ENCODE measurements at regions not wholly inside any gene's neighbourhood (a gene's known extent, or its start where the extent isn't known, plus 50 kb on each side); places are given as distances from the start of the nearest gene placed in this dataset.
"Not testable (repeated sequence)": the region's sequence is repeated elsewhere in the genome, so short reads cannot be mapped to it uniquely, and the experiment has no call there.

- DNase-seq (ENCODE audit: low read depth in 2 of 3, low spot score in 2 of 3), result no peak
These were observed 1611.4 kb upstream of the FLRT2 start for GRCh38 chr14:83918546-83918945.

- DNase-seq (ENCODE audit: low read depth in 2 of 3, low spot score in 2 of 3), result not testable (repeated sequence)
These were observed 1610.3 kb upstream of the FLRT2 start for GRCh38 chr14:83919675-83920074.

- no peak for DNase-seq (ENCODE audit: low read depth in 2 of 3, low spot score in 2 of 3)
These were observed 1606.1 kb upstream of the FLRT2 start for GRCh38 chr14:83923842-83924241.

GRCh38 chr14:83924259-83924658 is 1605.7 kb upstream of the FLRT2 start:
- DNase-seq (ENCODE audit: low read depth in 2 of 3, low spot score in 2 of 3), result no peak

- DNase-seq (ENCODE audit: low read depth in 2 of 3, low spot score in 2 of 3), result no peak
These were observed 1589.7 kb upstream of the FLRT2 start for GRCh38 chr14:83940253-83940652.

GRCh38 chr14:83958359-83958758 is 1571.6 kb upstream of the FLRT2 start:
- no peak for DNase-seq (ENCODE audit: low read depth in 2 of 3, low spot score in 2 of 3)

- no peak for DNase-seq (ENCODE audit: low read depth in 2 of 3, low spot score in 2 of 3)
These were observed 1569.0 kb upstream of the FLRT2 start for GRCh38 chr14:83960832-83961512.

GRCh38 chr14:83969998-83970397 is 1559.9 kb upstream of the FLRT2 start:
- DNase-seq (ENCODE audit: low read depth in 2 of 3, low spot score in 2 of 3), result no peak

- DNase-seq (ENCODE audit: low read depth in 2 of 3, low spot score in 2 of 3), result no peak
These were observed 1557.3 kb upstream of the FLRT2 start for GRCh38 chr14:83972631-83973030.

GRCh38 chr14:83974647-83975163 is 1555.2 kb upstream of the FLRT2 start:
- no peak for DNase-seq (ENCODE audit: low read depth in 2 of 3, low spot score in 2 of 3)

- DNase-seq (ENCODE audit: low read depth in 2 of 3, low spot score in 2 of 3), result no peak
These were observed 1554.5 kb upstream of the FLRT2 start for GRCh38 chr14:83975435-83975834.

- DNase-seq (ENCODE audit: low read depth in 2 of 3, low spot score in 2 of 3), result no peak
These were observed 1553.8 kb upstream of the FLRT2 start for GRCh38 chr14:83975841-83976770.

GRCh38 chr14:83977583-83977982 is 1552.4 kb upstream of the FLRT2 start:
- DNase-seq (ENCODE audit: low read depth in 2 of 3, low spot score in 2 of 3), result no peak

GRCh38 chr14:83981676-83982258 is 1548.2 kb upstream of the FLRT2 start:
- DNase-seq (ENCODE audit: low read depth in 2 of 3, low spot score in 2 of 3), result not testable (repeated sequence)

- no peak for DNase-seq (ENCODE audit: low read depth in 2 of 3, low spot score in 2 of 3)
These were observed 1541.7 kb upstream of the FLRT2 start for GRCh38 chr14:83988275-83988674.

GRCh38 chr14:83991666-83992065 is 1538.3 kb upstream of the FLRT2 start:
- no peak for DNase-seq (ENCODE audit: low read depth in 2 of 3, low spot score in 2 of 3)

GRCh38 chr14:83992857-83993256 is 1537.1 kb upstream of the FLRT2 start:
- DNase-seq (ENCODE audit: low read depth in 2 of 3, low spot score in 2 of 3), result no peak

- DNase-seq (ENCODE audit: low read depth in 2 of 3, low spot score in 2 of 3), result no peak
These were observed 1536.4 kb upstream of the FLRT2 start for GRCh38 chr14:83993545-83993944.

GRCh38 chr14:83994020-83994419 is 1535.9 kb upstream of the FLRT2 start:
- DNase-seq (ENCODE audit: low read depth in 2 of 3, low spot score in 2 of 3), result no peak

GRCh38 chr14:84001023-84001422 is 1528.9 kb upstream of the FLRT2 start:
- no peak for DNase-seq (ENCODE audit: low read depth in 2 of 3, low spot score in 2 of 3)

GRCh38 chr14:84003346-84003745 is 1526.6 kb upstream of the FLRT2 start:
- no peak for DNase-seq (ENCODE audit: low read depth in 2 of 3, low spot score in 2 of 3)

Measured in activated CD8-positive, alpha-beta memory T cell treated with anti-CD3 and anti-CD28 coated beads for 48 hours (primary cell).